Liver (tissue), 3 donors: ENCODE measurements at regions not wholly inside any gene's neighbourhood (a gene's known extent, or its start where the extent isn't known, plus 50 kb on each side); places are given as distances from the start of the nearest gene placed in this dataset.
A peak's percentile ranks its signal among the peaks of the same experiment; 100 is the strongest.

ENCODE experiments used
- CTCF ChIP-seq: fragments of 150-350 bp; IDR thresholded peaks from 2 replicates; pipeline ENCODE4 v1.5.1; 2017; ENCODE audit warnings: improper control_type of control experiment, low read depth, low read length; ENCODE audit not compliant: missing input control
- GABPA ChIP-seq, 2 donors: IDR thresholded peaks in 1 of 2; conservative IDR thresholded peaks in 1 of 2; 2 replicates each; pipeline ENCODE4 v1.6.1; 2016; ENCODE audit warnings: antibody characterized with exemption in 2 of 2, mild to moderate bottlenecking in 1 of 2, moderate library complexity in 1 of 2
- JUND ChIP-seq, 2 donors: IDR thresholded peaks; 2 replicates each; pipeline ENCODE4 v1.6.1; 2016; ENCODE audit warnings: antibody characterized with exemption in 2 of 2
- RAD21 ChIP-seq, 2 donors: IDR thresholded peaks; 2 replicates each; pipeline ENCODE4 v1.6.1; 2016; ENCODE audit warnings: antibody characterized with exemption in 2 of 2, mild to moderate bottlenecking in 2 of 2
- REST ChIP-seq: IDR thresholded peaks from 2 replicates; pipeline ENCODE4 v1.6.1; 2016; ENCODE audit warnings: antibody characterized with exemption, mild to moderate bottlenecking
- RXRA ChIP-seq, 2 donors: IDR thresholded peaks; 2 replicates each; pipeline ENCODE4 v1.6.1; 2017 to 2018; ENCODE audit warnings: antibody characterized with exemption in 2 of 2, mild to moderate bottlenecking in 1 of 2
- SP1 ChIP-seq: IDR thresholded peaks from 2 replicates; pipeline ENCODE4 v1.6.1; 2018; ENCODE audit warnings: antibody characterized with exemption, mild to moderate bottlenecking
- TAF1 ChIP-seq: conservative IDR thresholded peaks from 2 replicates; pipeline ENCODE4 v1.6.1; 2016; ENCODE audit warnings: antibody characterized with exemption, mild to moderate bottlenecking
- YY1 ChIP-seq: IDR thresholded peaks from 2 replicates; pipeline ENCODE4 v1.6.1; 2016; ENCODE audit warnings: antibody characterized with exemption, mild to moderate bottlenecking
- ZBTB33 ChIP-seq: IDR thresholded peaks from 2 replicates; pipeline ENCODE4 v1.6.1; 2016; ENCODE audit warnings: antibody characterized with exemption
- TF ChIP-seq, protein P1 (sequence below): IDR thresholded peaks from 2 replicates; pipeline ENCODE4 v1.6.1; 2016; ENCODE audit warnings: antibody characterized with exemption
- TF ChIP-seq, protein P2 (sequence below): IDR thresholded peaks from 2 replicates; pipeline ENCODE4 v1.6.1; 2016; ENCODE audit warnings: antibody characterized with exemption
- donor health status: healthy.
- donor health status: healthy.

- TF ChIP-seq CTCF (no peak), JUND (IDR thresholded peaks at IDR 0.05) (no peak), TAF1 (no peak), ZBTB33 (no peak), SP1 (peak; percentile 7), YY1 (no peak), RXRA (IDR thresholded peaks at IDR 0.05) (no peak), RAD21 (IDR thresholded peaks at IDR 0.05) (peak; percentile 30 to 33), GABPA (IDR thresholded peaks at IDR 0.05 in 1 of 2, conservative IDR thresholded peaks at IDR 0.05 in 1 of 2) (no peak), REST (no peak)
- TF ChIP-seq, protein P1, sequence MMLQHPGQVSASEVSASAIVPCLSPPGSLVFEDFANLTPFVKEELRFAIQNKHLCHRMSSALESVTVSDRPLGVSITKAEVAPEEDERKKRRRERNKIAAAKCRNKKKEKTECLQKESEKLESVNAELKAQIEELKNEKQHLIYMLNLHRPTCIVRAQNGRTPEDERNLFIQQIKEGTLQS = no peak
- TF ChIP-seq, protein P2, sequence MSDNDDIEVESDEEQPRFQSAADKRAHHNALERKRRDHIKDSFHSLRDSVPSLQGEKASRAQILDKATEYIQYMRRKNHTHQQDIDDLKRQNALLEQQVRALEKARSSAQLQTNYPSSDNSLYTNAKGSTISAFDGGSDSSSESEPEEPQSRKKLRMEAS = no peak
Measured at GRCh38 chr13:40313269-40314200, 352.9 kb downstream of the FOXO1 start.
